B cell (primary cell): ENCODE measurements at regions not wholly inside any gene's neighbourhood (a gene's known extent, or its start where the extent isn't known, plus 50 kb on each side); places are given as distances from the start of the nearest gene placed in this dataset.

Source experiments
- ATAC-seq: fragments of 200-7000 bp; cut with Tn5 transposase; one replicate; pipeline ENCODE4 v1.10.0; 2021; ENCODE audit warnings: low read depth, mild to moderate bottlenecking, moderate number of reproducible peaks, moderate library complexity
- CTCF ChIA-PET: fragments of 350-600 bp; sonication (Branson Sonifier 250); formaldehyde crosslinking; loops from one replicate; lab custom pipeline; 2021; ENCODE audit warnings: antibody characterized with exemption, inconsistent platforms; lab: Charles Lee
- POLR2A ChIA-PET: fragments of 350-600 bp; sonication (Branson Sonifier 250); formaldehyde crosslinking; loops from one replicate; lab custom pipeline; 2021; ENCODE audit warnings: antibody characterized with exemption; lab: Charles Lee
- DNase-seq: peaks from one replicate; pipeline ENCODE4 v3.0.0; 2013
- H2AFZ ChIP-seq: 2 replicates; pipeline ENCODE4 v1.6.1; 2012; ENCODE audit warnings: mild to moderate bottlenecking, low read depth, low read length; ENCODE audit not compliant: insufficient read depth, poor library complexity, severe bottlenecking
- H3K27ac ChIP-seq, 2 donors: 1 replicate in 1 of 2; 2 replicates in 1 of 2; pipeline ENCODE4 v1.5.1; 2012 to 2013; ENCODE audit warnings: low read length in 2 of 2, mild to moderate bottlenecking in 2 of 2, moderate library complexity in 1 of 2
- H3K27me3 ChIP-seq, 4 experiments: fragments of 200-600 bp in 1 of 4; sonication (generic) in 1 of 4; replicated peaks in 1 of 4; 1 replicate in 2 of 4; 2 replicates in 2 of 4; pipeline versions ENCODE4 v1.6.1 to v1.7.0; 2013 to 2016; ENCODE audit warnings: low read length in 3 of 4, mild to moderate bottlenecking in 2 of 4, mixed read lengths in 1 of 4, moderate library complexity in 1 of 4; ENCODE audit not compliant: insufficient read depth in 4 of 4, control insufficient read depth in 3 of 4; ENCODE audit errors: control extremely low read depth in 1 of 4
- H3K36me3 ChIP-seq, 2 experiments: replicated peaks in 1 of 2; 1 replicate in 1 of 2; 2 replicates in 1 of 2; pipeline versions ENCODE4 v1.6.1 to v1.7.1; 2013; ENCODE audit warnings: low read length in 1 of 2; ENCODE audit not compliant: insufficient read depth in 2 of 2, control insufficient read depth in 1 of 2; ENCODE audit errors: control extremely low read depth in 1 of 2, extremely low read depth in 1 of 2
- H3K4me1 ChIP-seq, 2 donors: fragments of 200-600 bp in 1 of 2; sonication (generic) in 1 of 2; 1 replicate in 1 of 2; 2 replicates in 1 of 2; pipeline versions ENCODE4 v1.5.1 to v1.6.1; 2013 to 2017; ENCODE audit warnings: low read length in 2 of 2; ENCODE audit not compliant: control insufficient read depth in 2 of 2, insufficient read depth in 2 of 2
- H3K4me2 ChIP-seq: replicated peaks from 2 replicates; pipeline ENCODE3; 2012; ENCODE audit warnings: mild to moderate bottlenecking, low read depth, low read length; ENCODE audit not compliant: poor library complexity, severe bottlenecking
- H3K4me3 ChIP-seq, 5 experiments: fragments of 200-600 bp in 1 of 5; sonication (generic) in 1 of 5; 1 replicate in 3 of 5; 2 replicates in 2 of 5; pipeline versions ENCODE4 v1.5.1 to v1.7.0; 2011 to 2016; ENCODE audit warnings: low read length in 4 of 5, mild to moderate bottlenecking in 4 of 5, low read depth in 2 of 5, control low read depth in 1 of 5, moderate library complexity in 1 of 5; ENCODE audit not compliant: insufficient read depth in 1 of 5; ENCODE audit errors: control extremely low read depth in 1 of 5, extremely low read depth in 1 of 5
- H3K79me2 ChIP-seq: fragments of 200-600 bp; sonication (generic); one replicate; pipeline ENCODE4 v1.6.0; 2016; ENCODE audit warnings: low read length; ENCODE audit not compliant: control insufficient read depth, insufficient read depth
- H3K9ac ChIP-seq: fragments of 200-600 bp; sonication (generic); 2 replicates; pipeline ENCODE4 v1.6.1; 2017; ENCODE audit warnings: mild to moderate bottlenecking, low read length, moderate library complexity
- H3K9me3 ChIP-seq, 3 donors: one replicate each; pipeline versions ENCODE4 v1.6.1 to v1.7.1; 2013; ENCODE audit warnings: low read length in 2 of 3; ENCODE audit not compliant: control insufficient read depth in 2 of 3, insufficient read depth in 1 of 3; ENCODE audit errors: control extremely low read depth in 1 of 3
- H4K20me1 ChIP-seq: 2 replicates; pipeline ENCODE4 v1.6.0; 2012; ENCODE audit warnings: mild to moderate bottlenecking, low read length; ENCODE audit not compliant: insufficient read depth, control insufficient read depth, poor library complexity, severe bottlenecking
- H3K27ac Mint-ChIP-seq: one replicate; pipeline ENCODE4 v1.8.0; 2021; ENCODE audit warnings: mixed read lengths
- H3K27me3 Mint-ChIP-seq: one replicate; pipeline ENCODE4 v1.8.0; 2021; ENCODE audit warnings: mixed read lengths
- H3K4me1 Mint-ChIP-seq: one replicate; pipeline ENCODE4 v1.8.0; 2021; ENCODE audit warnings: mixed read lengths
- H3K4me3 Mint-ChIP-seq: one replicate; pipeline ENCODE4 v1.8.0; 2021; ENCODE audit warnings: mixed read lengths
- H3K9me3 Mint-ChIP-seq: one replicate; pipeline ENCODE4 v1.8.0; 2022; ENCODE audit warnings: mixed read lengths; ENCODE audit not compliant: insufficient read depth
- CTCF ChIP-seq: fragments of 200-600 bp; IDR thresholded peaks from one replicate; pipeline ENCODE4 v1.8.0; 2022; ENCODE audit warnings: antibody characterized with exemption, mild to moderate bottlenecking
- EZH2 ChIP-seq: IDR thresholded peaks from 2 replicates; pipeline ENCODE4 v1.6.1; 2012; ENCODE audit warnings: borderline replicate concordance, low read depth, mild to moderate bottlenecking, moderate library complexity, low read length; ENCODE audit not compliant: insufficient read depth, poor library complexity, severe bottlenecking
- WGBS: methylation state at CpG from one replicate; pipeline ENCODE4 v1.1.5; 2013; ENCODE audit warnings: missing lambda C conversion rate; ENCODE audit not compliant: insufficient coverage; 5-methylcytosine and 5-hydroxymethylcytosine counted together
- intact Hi-C: fragments of 100-400 bp; cut with micrococcal nuclease; formaldehyde crosslinking; loops from one replicate; pipeline ENCODE4 v1.10.0; 2022

- Histone ChIP-seq H4K20me1 (no peaks in the 10 kb centered on the region), H3K27ac (no peak overlapping the region), H3K9me3 (peaks cover 0 to 10% (median 0%) of the 10 kb centered on the region in 3 donors), H3K79me2 (no peaks in the 10 kb centered on the region), H2AFZ (no peak overlapping the region), H3K4me3 (no peak overlapping the region), H3K27me3 (no peaks in the 10 kb centered on the region), H3K36me3 (no peaks in the 10 kb centered on the region), H3K4me1 (no peaks in the 10 kb centered on the region), H3K9ac (no peak overlapping the region), H3K4me2 (no peak overlapping the region)
- H3K4me3 Mint-ChIP-seq, result no peak overlapping the region
- WGBS, result 89% methylated on average over 4 of the region's 13 CpGs
- H3K27me3 Mint-ChIP-seq, result no peaks in the 10 kb centered on the region
- no peak for TF ChIP-seq EZH2
- TF ChIP-seq CTCF, result no peak
- intact Hi-C loops, result no loop called here
- ChIA-PET CTCF (no interaction called here), POLR2A (no interaction called here)
- ATAC-seq (no peak), DNase-seq (no peak)
- no peak overlapping the region for H3K27ac Mint-ChIP-seq
- H3K9me3 Mint-ChIP-seq, result peaks cover 8% of the 10 kb centered on the region
- no peaks in the 10 kb centered on the region for H3K4me1 Mint-ChIP-seq
Measured at GRCh38 chr19:30943101-30943843, 406.0 kb downstream of the TSHZ3 start.

GRCh38 chr19:30942636-30943035, 406.6 kb downstream of the TSHZ3 start:
- TF ChIP-seq EZH2, result no peak
- no peak for TF ChIP-seq CTCF
- POLR2A ChIA-PET, result no interaction called here
- H3K9me3 Mint-ChIP-seq, result peaks cover 8% of the 10 kb centered on the region
- Histone ChIP-seq H3K9me3 (peaks cover 0 to 10% (median 0%) of the 10 kb centered on the region in 3 donors), H3K4me3 (no peak overlapping the region), H3K4me2 (no peak overlapping the region), H4K20me1 (no peaks in the 10 kb centered on the region), H3K36me3 (no peaks in the 10 kb centered on the region), H3K4me1 (no peaks in the 10 kb centered on the region), H3K79me2 (no peaks in the 10 kb centered on the region), H2AFZ (no peak overlapping the region), H3K9ac (no peak overlapping the region), H3K27me3 (no peaks in the 10 kb centered on the region), H3K27ac (no peak overlapping the region)
- H3K27ac Mint-ChIP-seq, result no peak overlapping the region
- CTCF ChIA-PET, result no interaction called here
- intact Hi-C loops, result no loop called here
- no peaks in the 10 kb centered on the region for H3K4me1 Mint-ChIP-seq
- no peak overlapping the region for H3K4me3 Mint-ChIP-seq
- WGBS, result 38% methylated on average over 1 of the region's 3 CpGs
- ATAC-seq (no peak), DNase-seq (no peak)
- H3K27me3 Mint-ChIP-seq, result no peaks in the 10 kb centered on the region
